ENCODE measurements at regions not wholly inside any gene's neighbourhood (a gene's known extent, or its start where the extent isn't known, plus 50 kb on each side); places are given as distances from the start of the nearest gene placed in this dataset.

GRCh38 chr1:58977598-58977997 lies 193.8 kb upstream of the JUN start:
- Histone ChIP-seq H3K9me3 (ENCODE audit: control insufficient read depth, low read length) (no peaks in the 10 kb centered on the region), H3K9ac (ENCODE audit: low read length) (no peak overlapping the region), H3K27me3 (ENCODE audit: control insufficient read depth, insufficient read depth, low read length) (no peaks in the 10 kb centered on the region)

GRCh38 chr1:58978096-58978495 lies 194.2 kb upstream of the JUN start:
- no peak overlapping the region for H3K4me3 ChIP-seq (ENCODE audit: low read length)
- peaks cover 22% of the 10 kb centered on the region for H3K4me1 ChIP-seq (ENCODE audit: control insufficient read depth, insufficient read depth, low read length)
- H3K36me3 ChIP-seq (ENCODE audit: control insufficient read depth, insufficient read depth, low read length): no peaks in the 10 kb centered on the region
- no peaks in the 10 kb centered on the region for H3K9me3 ChIP-seq (ENCODE audit: control insufficient read depth, low read length)
- no peak overlapping the region for H3K9ac ChIP-seq (ENCODE audit: low read length)
- H3K27me3 ChIP-seq (ENCODE audit: control insufficient read depth, insufficient read depth, low read length): no peaks in the 10 kb centered on the region

More at GRCh38 chr1:58977598-58977997, 193.8 kb upstream of the JUN start:
- H3K4me3 ChIP-seq (ENCODE audit: low read length): no peak overlapping the region
- H3K4me1 ChIP-seq (ENCODE audit: control insufficient read depth, insufficient read depth, low read length): peaks cover 19% of the 10 kb centered on the region
- H3K36me3 ChIP-seq (ENCODE audit: control insufficient read depth, insufficient read depth, low read length): no peaks in the 10 kb centered on the region

GRCh38 chr1:58979086-58979485 lies 195.2 kb upstream of the JUN start:
- no peaks in the 10 kb centered on the region for H3K9me3 ChIP-seq (ENCODE audit: control insufficient read depth, low read length)
- no peaks in the 10 kb centered on the region for H3K36me3 ChIP-seq (ENCODE audit: control insufficient read depth, insufficient read depth, low read length)
- no peak overlapping the region for H3K9ac ChIP-seq (ENCODE audit: low read length)
- H3K4me1 ChIP-seq (ENCODE audit: control insufficient read depth, insufficient read depth, low read length): peaks cover 26% of the 10 kb centered on the region
- no peaks in the 10 kb centered on the region for H3K27me3 ChIP-seq (ENCODE audit: control insufficient read depth, insufficient read depth, low read length)
- H3K4me3 ChIP-seq (ENCODE audit: low read length): no peak overlapping the region

- peaks cover 26% of the 10 kb centered on the region for H3K4me1 ChIP-seq (ENCODE audit: control insufficient read depth, insufficient read depth, low read length)
- no peak overlapping the region for H3K4me3 ChIP-seq (ENCODE audit: low read length)
- H3K36me3 ChIP-seq (ENCODE audit: control insufficient read depth, insufficient read depth, low read length): no peaks in the 10 kb centered on the region
- H3K9ac ChIP-seq (ENCODE audit: low read length): no peak overlapping the region
- no peaks in the 10 kb centered on the region for H3K27me3 ChIP-seq (ENCODE audit: control insufficient read depth, insufficient read depth, low read length)
- H3K9me3 ChIP-seq (ENCODE audit: control insufficient read depth, low read length): no peaks in the 10 kb centered on the region
Observed at GRCh38 chr1:58979677-58980076, 195.8 kb upstream of the JUN start.

- Histone ChIP-seq H3K9me3 (ENCODE audit: control insufficient read depth, low read length) (no peaks in the 10 kb centered on the region), H3K4me1 (ENCODE audit: control insufficient read depth, insufficient read depth, low read length) (peaks cover 20% of the 10 kb centered on the region), H3K4me3 (ENCODE audit: low read length) (no peak overlapping the region), H3K9ac (ENCODE audit: low read length) (no peak overlapping the region), H3K36me3 (ENCODE audit: control insufficient read depth, insufficient read depth, low read length) (no peaks in the 10 kb centered on the region), H3K27me3 (ENCODE audit: control insufficient read depth, insufficient read depth, low read length) (no peaks in the 10 kb centered on the region)
Observed at GRCh38 chr1:58981392-58981791, 197.5 kb upstream of the JUN start.

GRCh38 chr1:58982259-58982998 lies 198.6 kb upstream of the JUN start:
- peaks cover 14% of the 10 kb centered on the region for H3K4me1 ChIP-seq (ENCODE audit: control insufficient read depth, insufficient read depth, low read length)

GRCh38 chr1:58983162-58983561 lies 199.3 kb upstream of the JUN start:
- Histone ChIP-seq H3K4me3 (ENCODE audit: low read length) (no peak overlapping the region), H3K36me3 (ENCODE audit: control insufficient read depth, insufficient read depth, low read length) (no peaks in the 10 kb centered on the region), H3K9ac (ENCODE audit: low read length) (no peak overlapping the region), H3K9me3 (ENCODE audit: control insufficient read depth, low read length) (no peaks in the 10 kb centered on the region), H3K4me1 (ENCODE audit: control insufficient read depth, insufficient read depth, low read length) (peaks cover 10% of the 10 kb centered on the region), H3K27me3 (ENCODE audit: control insufficient read depth, insufficient read depth, low read length) (no peaks in the 10 kb centered on the region)

More at GRCh38 chr1:58982259-58982998, 198.6 kb upstream of the JUN start:
- Histone ChIP-seq H3K27me3 (ENCODE audit: control insufficient read depth, insufficient read depth, low read length) (no peaks in the 10 kb centered on the region), H3K36me3 (ENCODE audit: control insufficient read depth, insufficient read depth, low read length) (no peaks in the 10 kb centered on the region), H3K4me3 (ENCODE audit: low read length) (no peak overlapping the region), H3K9me3 (ENCODE audit: control insufficient read depth, low read length) (no peaks in the 10 kb centered on the region), H3K9ac (ENCODE audit: low read length) (no peak overlapping the region)

- peaks cover 10% of the 10 kb centered on the region for H3K4me1 ChIP-seq (ENCODE audit: control insufficient read depth, insufficient read depth, low read length)
- H3K27me3 ChIP-seq (ENCODE audit: control insufficient read depth, insufficient read depth, low read length): no peaks in the 10 kb centered on the region
- no peaks in the 10 kb centered on the region for H3K9me3 ChIP-seq (ENCODE audit: control insufficient read depth, low read length)
- H3K4me3 ChIP-seq (ENCODE audit: low read length): no peak overlapping the region
- no peak overlapping the region for H3K9ac ChIP-seq (ENCODE audit: low read length)
- no peaks in the 10 kb centered on the region for H3K36me3 ChIP-seq (ENCODE audit: control insufficient read depth, insufficient read depth, low read length)
Observed at GRCh38 chr1:58983633-58984245, 199.9 kb upstream of the JUN start.

GRCh38 chr1:58986996-58987767 lies 203.3 kb upstream of the JUN start:
- no peak overlapping the region for H3K4me3 ChIP-seq (ENCODE audit: low read length)
- peaks cover 10% of the 10 kb centered on the region for H3K4me1 ChIP-seq (ENCODE audit: control insufficient read depth, insufficient read depth, low read length)
- no peak overlapping the region for H3K9ac ChIP-seq (ENCODE audit: low read length)
- H3K9me3 ChIP-seq (ENCODE audit: control insufficient read depth, low read length): no peaks in the 10 kb centered on the region
- H3K36me3 ChIP-seq (ENCODE audit: control insufficient read depth, insufficient read depth, low read length): no peaks in the 10 kb centered on the region
- no peaks in the 10 kb centered on the region for H3K27me3 ChIP-seq (ENCODE audit: control insufficient read depth, insufficient read depth, low read length)

GRCh38 chr1:58988752-58989151 lies 204.9 kb upstream of the JUN start:
- H3K27me3 ChIP-seq (ENCODE audit: control insufficient read depth, insufficient read depth, low read length): no peaks in the 10 kb centered on the region
- no peaks in the 10 kb centered on the region for H3K9me3 ChIP-seq (ENCODE audit: control insufficient read depth, low read length)
- H3K9ac ChIP-seq (ENCODE audit: low read length): no peak overlapping the region
- no peaks in the 10 kb centered on the region for H3K4me1 ChIP-seq (ENCODE audit: control insufficient read depth, insufficient read depth, low read length)
- no peaks in the 10 kb centered on the region for H3K36me3 ChIP-seq (ENCODE audit: control insufficient read depth, insufficient read depth, low read length)
- H3K4me3 ChIP-seq (ENCODE audit: low read length): no peak overlapping the region

- Histone ChIP-seq H3K4me1 (ENCODE audit: control insufficient read depth, insufficient read depth, low read length) (no peaks in the 10 kb centered on the region), H3K9ac (ENCODE audit: low read length) (no peak overlapping the region)
Observed at GRCh38 chr1:58989845-58990244, 206.0 kb upstream of the JUN start.

GRCh38 chr1:58991305-58991704 lies 207.5 kb upstream of the JUN start:
- H3K36me3 ChIP-seq (ENCODE audit: control insufficient read depth, insufficient read depth, low read length): no peaks in the 10 kb centered on the region
- no peaks in the 10 kb centered on the region for H3K4me1 ChIP-seq (ENCODE audit: control insufficient read depth, insufficient read depth, low read length)
- H3K27me3 ChIP-seq (ENCODE audit: control insufficient read depth, insufficient read depth, low read length): no peaks in the 10 kb centered on the region
- no peak overlapping the region for H3K9ac ChIP-seq (ENCODE audit: low read length)
- H3K9me3 ChIP-seq (ENCODE audit: control insufficient read depth, low read length): no peaks in the 10 kb centered on the region
- no peak overlapping the region for H3K4me3 ChIP-seq (ENCODE audit: low read length)

More at GRCh38 chr1:58989845-58990244, 206.0 kb upstream of the JUN start:
- H3K27me3 ChIP-seq (ENCODE audit: control insufficient read depth, insufficient read depth, low read length): no peaks in the 10 kb centered on the region
- H3K4me3 ChIP-seq (ENCODE audit: low read length): no peak overlapping the region
- no peaks in the 10 kb centered on the region for H3K36me3 ChIP-seq (ENCODE audit: control insufficient read depth, insufficient read depth, low read length)
- H3K9me3 ChIP-seq (ENCODE audit: control insufficient read depth, low read length): no peaks in the 10 kb centered on the region
